NCI-H146 (cell line): ENCODE measurements at regions not wholly inside any gene's neighbourhood (a gene's known extent, or its start where the extent isn't known, plus 50 kb on each side); places are given as distances from the start of the nearest gene placed in this dataset.
"Not testable (repeated sequence)": the region's sequence is repeated elsewhere in the genome, so short reads cannot be mapped to it uniquely, and the experiment has no call there.

Experiments used
- DNase-seq: peaks from one replicate; lab custom pipeline; 2025; lab: John Stamatoyannopoulos, UW

DNA sequence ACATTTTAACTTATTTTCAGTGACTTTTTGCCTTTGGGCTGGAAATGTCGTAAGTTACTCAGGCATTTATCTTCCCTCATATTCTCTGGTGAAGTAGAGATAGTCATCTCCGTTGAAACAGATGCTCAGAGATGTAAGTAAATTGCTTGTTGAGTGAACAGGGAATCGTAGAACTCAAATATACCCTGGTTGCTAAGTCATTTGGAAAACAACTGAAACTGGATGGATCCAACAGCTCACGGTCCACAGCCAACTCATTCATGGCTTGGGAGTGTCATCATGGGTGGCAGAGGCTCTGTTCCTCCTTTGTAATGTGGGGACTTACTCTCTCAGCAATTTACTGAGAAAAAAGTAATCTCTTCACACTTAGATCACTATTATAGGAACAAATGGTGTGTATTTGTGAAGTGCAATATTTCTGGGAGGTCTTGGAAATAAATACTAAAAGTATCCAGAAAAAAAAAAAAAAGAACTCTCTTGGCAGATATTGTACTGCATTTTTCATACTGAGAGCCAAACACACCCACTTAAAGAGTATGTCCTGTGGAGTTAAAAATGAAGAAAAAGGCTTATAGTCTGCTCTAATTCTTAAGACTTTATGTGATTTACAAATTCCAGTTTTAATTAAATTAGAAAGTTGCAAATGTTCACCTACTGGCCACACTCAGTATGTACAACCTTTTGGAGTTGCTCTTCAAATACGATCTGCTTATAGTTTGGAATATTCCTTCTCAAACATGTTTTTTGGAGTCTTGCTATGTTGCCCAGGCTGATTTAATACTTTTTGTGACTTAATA is 107.4 kb downstream of the LEPR start:
- DNase-seq, result no peak

DNA sequence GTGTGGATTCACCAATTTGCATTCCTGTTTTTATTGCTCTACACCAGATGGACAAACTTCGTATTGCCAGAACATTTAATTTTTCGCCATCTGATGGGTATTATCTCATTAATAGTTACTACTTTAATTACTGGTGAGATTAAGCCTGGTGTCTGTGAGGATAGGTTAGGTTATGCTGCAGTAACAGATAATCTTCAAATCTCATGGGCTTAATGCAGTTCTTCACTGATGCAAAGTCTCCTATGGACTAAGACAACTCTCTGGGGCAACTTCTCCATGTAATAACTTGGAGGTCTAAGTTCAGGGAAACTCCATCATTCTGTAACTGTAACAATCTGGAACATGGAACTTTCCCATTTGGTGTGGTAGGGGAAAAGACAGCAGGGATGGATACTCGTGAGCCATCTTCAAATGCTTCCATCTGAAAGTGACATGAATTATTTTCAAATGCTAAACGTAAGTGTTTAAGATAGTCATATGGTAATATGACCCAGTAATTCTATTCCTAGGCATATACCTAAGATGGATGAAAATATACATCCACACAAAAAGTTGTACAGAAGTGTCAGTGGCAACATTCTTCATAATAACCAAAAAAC is 111.6 kb downstream of the LEPR start:
- no peak for DNase-seq

DNA sequence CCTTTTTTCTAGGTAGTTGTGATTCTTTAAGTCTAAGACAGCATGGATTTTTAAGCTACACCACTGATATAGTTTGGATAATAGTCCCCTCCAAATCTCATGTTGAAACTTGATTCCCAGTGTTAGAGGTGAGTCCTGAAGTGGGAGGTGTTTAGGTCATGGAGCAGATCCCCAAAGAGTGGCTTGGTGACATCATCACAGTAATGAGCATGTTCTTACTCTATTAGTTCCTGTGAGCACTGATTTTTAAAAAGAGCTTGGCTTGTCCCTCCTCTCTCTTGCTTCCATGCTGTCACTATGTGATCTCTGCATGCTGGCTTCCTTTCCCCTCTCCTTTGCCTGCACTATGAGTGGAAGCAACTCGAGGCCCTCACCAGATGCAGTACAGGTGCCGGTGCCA is 115.5 kb downstream of the LEPR start:
- no peak for DNase-seq

DNA sequence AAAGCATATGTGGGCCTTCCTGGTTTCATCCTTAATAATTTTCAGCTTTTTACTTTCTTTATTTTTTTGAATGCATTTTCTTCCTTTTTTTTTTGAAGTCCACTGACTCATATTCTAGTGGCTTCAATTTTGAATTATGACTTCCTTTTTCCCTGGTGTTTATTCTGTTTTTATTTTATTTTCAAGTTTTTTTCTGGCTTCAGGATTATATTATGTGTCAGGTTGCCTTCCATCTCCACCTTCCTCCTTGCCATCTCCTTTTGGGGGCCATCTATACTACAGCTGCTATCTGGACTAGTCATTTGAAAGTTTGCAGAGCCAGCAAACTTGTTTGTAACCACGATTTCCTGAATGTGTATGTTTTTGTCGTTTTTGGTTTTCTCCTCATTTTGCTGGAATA is 117.6 kb downstream of the LEPR start:
- DNase-seq, result no peak

DNA sequence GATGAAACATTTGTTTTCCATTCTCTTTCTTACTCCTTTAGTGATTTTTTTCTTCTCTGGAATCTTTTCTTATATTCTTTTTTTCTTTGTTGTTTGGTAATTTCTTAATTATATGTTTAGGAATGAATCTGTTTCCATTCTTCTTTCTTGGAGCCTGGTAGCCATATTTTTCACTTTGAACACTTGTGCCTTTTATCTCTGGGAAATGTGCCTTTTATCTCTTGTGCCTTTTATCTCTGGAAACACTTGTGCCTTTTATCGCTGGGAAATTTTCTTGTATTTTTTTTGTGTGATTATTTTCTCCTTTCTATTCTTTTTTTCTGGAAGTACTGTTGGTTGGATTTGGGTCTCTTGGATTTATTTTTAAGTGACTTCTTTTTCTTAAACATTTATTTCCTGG is 118.2 kb downstream of the LEPR start:
- no peak for DNase-seq

DNA sequence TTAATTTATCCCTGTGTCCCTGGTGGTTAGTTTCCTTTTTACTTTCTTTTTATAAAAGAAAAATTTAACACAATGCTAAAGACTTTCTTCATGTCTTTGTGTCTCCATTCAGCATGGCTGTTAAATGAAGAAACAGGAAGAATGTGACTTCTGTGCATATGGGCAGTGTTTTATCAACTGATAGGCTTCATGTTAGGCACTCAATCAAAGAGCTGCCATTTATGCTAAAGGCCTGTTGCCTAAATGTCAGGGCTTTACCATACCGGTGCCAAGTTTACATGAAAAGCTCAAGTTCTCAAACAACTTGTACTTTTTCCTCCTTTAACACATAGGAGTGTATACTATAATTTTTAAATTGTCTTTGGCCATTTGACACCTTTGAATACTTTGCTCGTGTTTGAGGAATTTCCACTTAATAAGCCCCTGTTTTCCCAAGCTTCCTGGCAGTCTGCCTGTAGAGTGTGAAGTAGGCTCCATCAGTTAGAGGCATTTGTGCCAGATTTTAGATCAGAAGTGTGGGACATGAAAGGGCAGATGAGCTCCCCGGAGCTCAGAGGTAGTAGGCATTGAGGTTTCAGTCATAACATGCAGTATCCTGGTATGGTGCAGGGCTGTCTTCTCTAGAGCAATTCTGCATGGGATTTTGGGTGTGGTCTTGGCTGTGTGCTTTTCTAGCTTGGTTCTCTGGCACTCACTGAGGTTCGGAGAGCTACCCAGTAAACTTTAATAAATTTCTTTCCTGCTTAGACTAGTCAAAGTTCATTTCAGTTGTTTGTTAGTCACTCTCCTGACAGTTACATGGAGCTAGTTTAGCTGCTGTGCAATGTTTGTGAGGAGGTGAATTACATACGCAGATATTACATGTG is 119.0 kb downstream of the LEPR start:
- no peak for DNase-seq

DNA sequence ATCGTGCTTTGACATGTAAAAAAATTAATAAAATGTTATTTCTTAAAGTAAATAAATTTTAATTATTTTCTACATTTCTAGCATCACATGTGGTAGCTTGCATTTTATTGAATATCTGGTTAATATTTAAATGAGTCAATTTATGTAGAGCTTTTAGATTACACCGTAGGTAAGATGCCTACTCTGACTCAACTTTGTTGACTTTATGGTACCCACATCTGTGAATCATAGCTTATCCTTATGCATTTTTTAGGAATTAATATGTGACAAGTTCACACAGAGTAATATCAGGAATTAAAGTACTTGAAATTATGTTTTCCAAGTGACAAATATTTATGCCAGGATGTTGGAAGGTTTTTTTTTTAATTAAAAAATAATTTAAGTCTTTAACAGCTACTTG is 120.7 kb downstream of the LEPR start:
- no peak for DNase-seq

DNA sequence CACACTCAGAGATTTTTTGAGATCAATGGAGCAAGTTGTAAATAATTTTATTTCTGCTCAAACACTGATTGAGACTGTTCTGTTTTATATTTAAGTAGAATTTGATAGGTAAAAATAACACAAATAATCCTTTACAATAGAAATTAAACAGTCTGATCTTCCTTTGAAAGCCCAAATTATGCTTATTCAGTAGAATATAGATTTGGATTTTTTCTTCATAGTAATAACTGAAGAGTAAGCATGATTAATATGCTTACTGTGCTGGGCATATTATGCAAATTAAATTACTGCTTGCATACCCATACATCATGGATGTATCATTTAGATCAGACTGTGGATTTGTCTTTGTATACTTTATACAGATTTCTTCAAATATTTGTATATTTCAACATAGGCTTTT is 121.4 kb downstream of the LEPR start:
- no peak for DNase-seq

DNA sequence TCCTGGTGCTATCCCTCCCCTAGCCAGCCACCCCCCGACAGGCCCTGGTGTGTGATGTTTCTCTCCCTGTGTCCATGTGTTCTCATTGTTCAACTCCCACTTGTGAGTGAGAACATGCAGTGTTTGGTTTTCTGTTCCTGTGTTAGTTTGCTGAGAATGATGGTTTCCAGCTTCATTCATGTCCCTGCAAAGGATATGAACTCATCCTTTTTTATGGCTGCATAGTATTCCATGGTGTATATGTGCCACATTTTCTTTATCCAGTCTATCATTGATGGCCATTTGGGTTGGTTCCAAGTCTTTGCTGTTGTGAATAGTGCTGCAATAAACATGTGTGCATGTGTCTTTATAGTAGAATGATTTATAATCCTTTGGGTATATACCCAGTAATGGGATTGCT is 122.1 kb downstream of the LEPR start:
- DNase-seq, result not testable (repeated sequence)

DNA sequence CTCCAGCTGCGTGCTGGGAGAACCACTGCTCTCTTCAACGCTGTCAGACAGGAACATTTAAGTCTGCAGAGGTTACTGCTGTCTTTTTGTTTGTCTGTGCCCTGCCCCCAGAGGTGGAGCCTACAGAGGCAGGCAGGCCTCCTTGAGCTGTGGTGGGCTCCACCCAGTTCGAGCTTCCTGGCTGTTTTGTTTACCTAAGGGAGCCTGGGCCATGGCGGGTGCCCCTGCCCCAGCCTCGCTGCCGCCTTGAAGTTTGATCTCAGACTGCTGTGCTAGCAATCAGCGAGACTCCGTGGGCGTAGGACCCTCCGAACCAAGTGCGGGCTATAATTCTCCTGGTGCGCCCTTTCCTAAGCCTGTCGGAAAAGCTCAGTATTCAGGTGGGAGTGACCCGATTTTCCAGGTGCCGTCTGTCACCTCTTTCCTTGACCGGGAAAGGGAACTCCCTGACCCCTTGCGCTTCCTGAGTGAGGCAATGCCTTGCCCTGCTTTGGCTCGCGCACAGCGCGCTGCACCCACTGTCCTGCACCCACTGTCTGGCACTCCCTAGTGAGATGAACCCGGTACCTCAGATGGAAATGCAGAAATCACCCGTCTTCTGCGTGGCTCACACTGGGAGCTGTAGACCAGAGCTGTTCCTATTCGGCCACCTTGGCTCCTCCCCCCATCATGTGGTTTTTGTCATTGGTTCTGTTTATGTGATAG is 130.0 kb downstream of the LEPR start:
- DNase-seq, result not testable (repeated sequence)

DNA sequence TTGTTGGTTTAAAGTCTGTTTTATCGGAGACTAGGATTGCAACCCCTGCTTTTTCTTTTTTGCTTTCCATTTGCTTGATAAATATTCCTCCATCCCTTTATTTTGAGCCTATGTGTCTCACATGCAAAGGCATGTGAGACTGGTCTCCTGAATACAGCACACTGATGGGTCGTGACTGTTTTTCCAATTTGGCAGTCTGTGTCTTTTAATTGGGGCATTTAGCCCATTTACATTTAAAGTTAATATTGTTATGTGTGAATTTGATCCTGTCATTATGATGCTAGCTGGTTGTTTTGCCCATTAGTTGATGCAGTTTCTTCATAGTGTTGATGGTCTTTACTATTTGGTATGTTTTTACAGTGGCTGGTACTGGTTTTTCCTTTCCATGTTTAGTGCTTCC is 132.0 kb downstream of the LEPR start:
- DNase-seq, result not testable (repeated sequence)

DNA sequence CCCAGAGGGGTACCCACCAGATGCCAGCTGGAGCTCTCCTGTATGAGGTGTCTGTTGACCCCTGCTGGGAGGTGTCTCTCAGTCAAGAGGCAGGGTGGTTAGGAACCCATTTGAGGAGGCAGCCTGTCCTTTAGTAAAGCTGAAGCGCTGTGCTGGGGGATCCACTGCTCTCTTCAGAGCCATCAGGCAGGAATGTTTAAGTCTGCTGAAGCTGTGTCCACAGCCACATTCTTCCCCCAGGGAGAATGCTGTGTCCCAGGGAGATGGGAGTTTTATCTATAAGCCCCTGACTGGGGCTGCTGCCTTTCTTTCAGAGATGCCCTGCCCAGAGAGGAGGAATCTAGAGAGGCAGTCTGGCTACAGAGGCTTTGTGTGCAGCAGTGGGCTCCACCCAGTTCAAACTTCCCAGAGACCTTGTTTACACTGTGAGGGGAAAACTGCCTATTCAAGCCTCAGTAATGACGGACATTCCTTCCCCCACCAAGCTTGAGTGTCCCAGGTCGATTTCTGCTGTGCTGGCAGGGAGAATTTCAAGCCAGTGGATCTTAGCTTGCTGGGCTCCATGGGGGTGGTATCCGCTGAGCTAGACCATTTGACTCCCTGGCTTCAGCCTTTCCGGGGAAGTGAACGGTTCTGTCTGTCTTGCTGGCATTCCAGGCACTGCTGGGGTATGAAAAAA is 133.8 kb downstream of the LEPR start:
- DNase-seq, result peak; percentile 6

DNA sequence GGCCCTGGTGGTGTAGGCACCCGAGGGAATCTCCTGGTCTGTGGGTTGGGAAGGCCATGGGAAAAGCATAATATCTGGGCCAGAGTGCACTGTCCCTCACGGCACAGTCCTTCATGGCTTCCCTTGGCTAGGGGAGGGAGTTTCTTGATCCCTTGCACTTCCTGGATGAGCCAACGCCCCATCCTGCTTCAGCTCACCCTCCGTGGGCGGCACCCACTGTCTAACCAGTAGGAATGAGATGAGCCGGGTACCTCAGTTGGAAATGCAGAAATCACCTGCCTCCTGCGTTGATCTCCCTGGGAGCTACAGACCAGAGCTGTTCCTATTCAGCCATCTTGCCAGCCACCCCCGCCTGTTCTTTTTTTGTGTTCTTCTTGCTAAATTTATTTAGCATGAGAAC is 134.4 kb downstream of the LEPR start:
- peak; percentile 53 for DNase-seq

DNA sequence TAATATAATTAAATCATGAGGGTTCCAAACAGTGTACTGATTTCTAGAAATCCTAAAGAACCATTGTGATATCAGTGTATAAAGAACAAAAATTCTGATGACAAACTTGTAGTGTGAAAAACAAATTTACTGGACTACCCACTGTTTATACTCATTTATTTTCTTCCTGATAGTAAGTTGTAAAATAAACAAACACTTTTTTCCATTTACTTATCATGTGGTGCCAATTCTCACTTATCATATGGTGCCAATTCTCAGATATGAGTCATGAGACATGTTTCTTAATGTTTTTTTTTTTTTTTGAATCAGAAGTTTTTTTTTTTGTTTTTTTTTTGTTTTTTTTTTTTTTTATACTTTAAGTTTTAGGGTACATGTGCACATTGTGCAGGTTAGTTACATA is 137.7 kb downstream of the LEPR start:
- DNase-seq, result no peak

DNA sequence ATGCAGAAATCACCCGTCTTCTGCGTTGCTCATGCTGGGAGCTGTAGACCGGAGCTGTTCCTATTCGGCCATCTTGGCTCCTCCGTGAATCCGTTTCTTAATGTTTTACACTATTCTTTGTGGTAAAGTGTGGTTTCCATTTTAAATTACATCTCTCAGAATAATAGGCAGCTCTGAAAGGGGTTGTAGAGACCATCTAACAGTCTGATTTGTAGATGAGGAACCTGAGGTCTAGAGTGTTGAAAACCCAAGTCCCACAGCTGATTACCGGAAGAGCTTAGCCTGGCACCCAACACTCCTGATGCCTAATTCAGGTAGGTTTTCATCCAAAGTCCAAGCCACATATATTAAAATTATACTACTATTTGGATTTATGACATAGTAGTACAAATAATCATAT is 144.0 kb downstream of the LEPR start:
- DNase-seq, result peak; percentile 10

DNA sequence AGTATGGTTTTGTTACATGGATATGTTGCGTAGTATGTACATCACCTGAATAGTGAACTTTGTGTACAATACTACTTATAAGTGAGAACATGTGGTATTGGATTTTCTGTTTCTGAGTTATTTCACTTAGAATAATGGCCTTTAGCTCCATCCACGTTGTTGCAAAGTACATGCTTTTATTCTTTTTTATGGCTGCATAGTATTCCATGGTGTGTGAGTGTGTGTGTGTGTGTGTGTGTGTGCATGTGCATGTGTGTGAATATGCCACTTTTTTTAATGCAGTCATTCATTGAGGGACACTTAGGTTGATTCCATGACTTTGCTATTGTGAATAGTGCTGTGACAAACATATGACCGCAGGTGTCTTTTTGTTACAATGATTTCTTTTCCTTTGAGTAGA is 147.8 kb downstream of the LEPR start:
- no peak for DNase-seq

DNA sequence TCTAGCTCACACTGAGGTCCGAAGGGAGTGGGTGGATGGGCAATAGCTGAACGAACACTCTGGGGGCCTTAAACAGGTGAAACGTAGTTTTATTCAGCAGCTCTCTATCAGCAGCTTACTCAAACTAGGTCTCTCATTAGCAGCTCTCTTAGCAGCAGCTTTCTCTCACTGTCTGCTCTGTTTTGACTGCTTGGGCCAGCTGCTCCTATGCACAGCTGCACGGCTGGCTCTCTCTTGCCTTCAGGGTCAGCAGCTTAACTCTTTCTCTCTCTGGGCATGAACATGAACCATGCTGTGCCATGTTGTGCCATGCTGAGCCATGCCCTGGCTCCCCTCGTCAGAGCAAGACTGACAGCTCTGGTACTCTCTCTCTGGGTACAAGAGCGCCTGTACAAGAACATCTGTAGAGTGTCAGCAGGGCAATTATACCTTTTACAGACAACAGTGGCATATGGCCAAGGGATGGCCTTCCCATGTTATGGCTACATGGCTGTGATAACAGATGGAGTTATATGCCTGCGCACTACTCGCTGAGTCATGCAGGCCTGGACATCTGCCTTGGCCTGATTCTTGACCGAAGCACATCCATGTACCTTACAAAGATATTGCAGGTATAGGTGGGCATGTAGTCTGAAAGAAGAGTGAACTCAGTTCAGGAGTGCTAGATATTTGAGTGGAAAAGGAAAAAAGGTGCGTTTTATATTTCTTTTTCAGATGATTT is 152.4 kb downstream of the LEPR start:
- DNase-seq, result no peak

DNA sequence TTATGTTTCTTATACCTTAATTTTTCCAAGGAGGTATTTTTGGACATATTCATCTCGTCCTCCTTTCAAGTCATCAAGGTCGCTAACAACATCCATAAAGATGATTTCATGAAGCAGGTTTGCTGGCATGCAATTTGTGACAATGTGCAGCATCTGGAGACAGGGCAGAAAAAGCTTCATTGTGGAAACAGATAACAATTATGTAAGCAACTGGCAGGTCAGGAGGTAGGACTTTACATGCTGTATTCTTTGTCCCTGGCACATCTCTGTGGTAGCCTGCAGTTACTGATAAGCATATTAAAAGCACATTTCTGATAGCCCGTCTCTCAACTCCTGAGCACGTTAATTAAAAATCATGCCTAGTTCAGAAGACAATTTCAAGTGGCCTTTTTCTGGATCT is 156.8 kb downstream of the LEPR start:
- no peak for DNase-seq

DNA sequence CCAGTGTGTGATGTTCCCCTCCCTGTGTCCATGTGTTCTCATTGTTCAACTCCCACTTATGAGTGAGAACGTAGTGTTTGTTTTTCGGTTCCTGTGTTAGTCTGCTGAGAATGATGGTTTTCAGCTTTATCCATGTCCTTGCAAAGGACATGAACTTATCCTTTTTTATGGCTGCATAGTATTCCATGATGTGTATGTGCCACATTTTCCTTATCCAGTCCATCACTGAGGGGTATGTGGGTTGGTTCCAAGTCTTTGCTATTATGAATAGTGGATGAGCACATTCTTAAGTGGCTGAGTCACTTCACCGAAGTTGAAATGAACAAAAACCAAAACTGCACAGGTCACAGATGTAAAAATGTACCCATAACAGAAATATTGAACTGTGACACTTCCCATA is 157.5 kb downstream of the LEPR start:
- DNase-seq, result not testable (repeated sequence)

DNA sequence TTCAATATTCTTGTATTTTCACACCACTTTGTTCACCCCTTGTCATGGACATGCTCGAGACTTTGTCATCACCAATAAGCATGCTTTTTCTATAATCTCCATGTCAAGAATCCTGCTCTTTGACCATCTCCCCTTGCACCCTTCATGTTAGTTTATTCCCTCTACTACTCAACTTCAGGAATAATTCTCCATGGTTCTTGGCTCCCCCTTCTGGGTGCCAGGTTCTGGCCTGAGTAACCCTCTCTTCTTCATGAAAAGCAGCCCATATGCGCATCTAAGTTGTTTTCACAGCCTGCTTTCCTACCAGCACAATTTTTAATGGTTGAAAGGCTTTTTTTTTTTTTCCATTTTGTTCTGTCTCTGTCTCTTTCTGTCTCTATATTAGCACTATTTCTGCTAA is 160.7 kb downstream of the LEPR start:
- DNase-seq, result no peak

DNA sequence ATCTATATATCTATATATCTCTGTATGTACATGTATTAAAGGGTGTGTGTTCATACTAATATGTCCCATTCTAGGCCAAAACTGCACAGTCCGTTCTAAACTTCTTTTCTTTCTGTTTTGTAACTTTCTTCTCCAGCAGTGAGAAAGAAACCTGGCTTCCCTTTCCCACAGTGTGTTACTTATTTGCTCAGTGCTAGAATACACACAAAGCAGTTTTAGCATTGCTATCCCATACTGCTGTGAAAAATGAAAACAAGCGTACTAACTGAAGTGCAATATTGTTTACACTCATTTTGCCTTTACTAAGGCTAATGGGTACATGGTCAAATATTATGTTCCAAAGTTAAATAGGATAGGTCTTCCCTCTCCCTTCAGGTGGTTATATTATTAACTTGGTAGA is 163.9 kb downstream of the LEPR start:
- no peak for DNase-seq
